AG04450 (cell line): ENCODE measurements at regions not wholly inside any gene's neighbourhood (a gene's known extent, or its start where the extent isn't known, plus 50 kb on each side); places are given as distances from the start of the nearest gene placed in this dataset.
"Not testable (repeated sequence)": the region's sequence is repeated elsewhere in the genome, so short reads cannot be mapped to it uniquely, and the experiment has no call there.

Experiments used
- CTCF ChIA-PET: fragments of 300-600, 350-600 bp; formaldehyde crosslinking; extraction: SDS; loops from one replicate; lab custom pipeline; 2022; ENCODE audit warnings: antibody characterized with exemption, inconsistent platforms; lab: Charles Lee
- POLR2A ChIA-PET: fragments of 350-600 bp; formaldehyde crosslinking; extraction: SDS; loops from one replicate; lab custom pipeline; 2021; ENCODE audit warnings: antibody characterized with exemption, inconsistent platforms; lab: Yijun Ruan, JAX
- DNase-seq: peaks from one replicate; pipeline ENCODE4 v3.0.0-alpha.2; 2011; ENCODE audit warnings: low read depth, low spot score
- H3K27ac ChIP-seq: one replicate; pipeline ENCODE4 v1.5.1; 2012; ENCODE audit warnings: low read depth, low read length, control low read depth
- H3K27me3 ChIP-seq: one replicate; pipeline ENCODE4 v1.6.0; 2012; ENCODE audit warnings: low read length; ENCODE audit not compliant: control insufficient read depth, insufficient read depth
- H3K4me3 ChIP-seq: 2 replicates; pipeline ENCODE4 v1.5.1; 2011; ENCODE audit warnings: mild to moderate bottlenecking, low read depth, low read length, control low read depth
- H3K9me3 ChIP-seq: 2 replicates; pipeline ENCODE4 v1.5.1; 2012; ENCODE audit warnings: low read length; ENCODE audit not compliant: control insufficient read depth, insufficient read depth
- CTCF ChIP-seq: IDR thresholded peaks from 2 replicates; pipeline ENCODE4 v1.5.1; 2011; ENCODE audit warnings: low read depth, low read length, control low read depth, inconsistent platforms

GRCh38 chr1:185653615-185654014, 80.6 kb upstream of the HMCN1 start:
- ChIA-PET POLR2A (no interaction called here), CTCF (interaction anchor here (1.1 kb wide), 1 partner anchor 18 kb away, joined by 4 read pairs; no protein-coding TSS in a partner anchor)
- no peak for TF ChIP-seq CTCF
- H3K27ac ChIP-seq: no peak overlapping the region
- peaks cover 7% of the 10 kb centered on the region; the same call in 1 of the 2 replicates for H3K9me3 ChIP-seq
- H3K27me3 ChIP-seq: no peaks in the 10 kb centered on the region
- no peak for DNase-seq
- H3K4me3 ChIP-seq: no peak overlapping the region

GRCh38 chr1:185652348-185652747, 81.8 kb upstream of the HMCN1 start:
- no peak overlapping the region for H3K4me3 ChIP-seq
- TF ChIP-seq CTCF: no peak
- H3K9me3 ChIP-seq: peaks cover 8% of the 10 kb centered on the region; the same call in 1 of the 2 replicates
- ChIA-PET CTCF (interaction anchor here (0.9 to 1.1 kb wide), 2 partner anchors 17 to 437 kb away, joined by 3 to 4 read pairs; no protein-coding TSS in a partner anchor), POLR2A (no interaction called here)
- no peak for DNase-seq
- no peaks in the 10 kb centered on the region for H3K27me3 ChIP-seq
- no peak overlapping the region for H3K27ac ChIP-seq

- Histone ChIP-seq H3K4me3 (no peak overlapping the region), H3K27ac (no peak overlapping the region), H3K27me3 (no peaks in the 10 kb centered on the region), H3K9me3 (peaks cover 8% of the 10 kb centered on the region; the same call in 1 of the 2 replicates)
- TF ChIP-seq CTCF: no peak
- DNase-seq: no peak
- ChIA-PET CTCF (interaction anchor here (1.0 kb wide), 1 partner anchor 55 kb away, joined by 3 read pairs; no protein-coding TSS in a partner anchor), POLR2A (no interaction called here)
Observed at GRCh38 chr1:185650602-185651230, 83.5 kb upstream of the HMCN1 start.

- H3K27me3 ChIP-seq: no peaks in the 10 kb centered on the region
- CTCF ChIA-PET: interaction anchor here (0.7 kb wide), 1 partner anchor 21 kb away, joined by 4 read pairs; no protein-coding TSS in a partner anchor
- POLR2A ChIA-PET: no interaction called here
- TF ChIP-seq CTCF: no peak
- no peak overlapping the region for H3K4me3 ChIP-seq
- H3K9me3 ChIP-seq: peaks cover 11% of the 10 kb centered on the region
- H3K27ac ChIP-seq: no peak overlapping the region
- no peak for DNase-seq
Observed at GRCh38 chr1:185648858-185649589, 85.2 kb upstream of the HMCN1 start.

GRCh38 chr1:185647597-185648267, 86.5 kb upstream of the HMCN1 start:
- H3K4me3 ChIP-seq, DNase-seq, H3K27ac ChIP-seq, POLR2A ChIA-PET, H3K27me3 ChIP-seq: not testable (repeated sequence)
- peaks cover 11% of the 10 kb centered on the region for H3K9me3 ChIP-seq
- CTCF ChIA-PET: interaction anchor here (2.4 kb wide), 1 partner anchor 22 kb away, joined by 14 read pairs; no protein-coding TSS in a partner anchor
